Neuronal stem cell (in vitro differentiated cells): ENCODE measurements at regions not wholly inside any gene's neighbourhood (a gene's known extent, or its start where the extent isn't known, plus 50 kb on each side); places are given as distances from the start of the nearest gene placed in this dataset.

ENCODE experiments used
- DNase-seq: peaks from one replicate; pipeline ENCODE4 v3.0.0-alpha.2; 2013; ENCODE audit warnings: low spot score
- H2AFZ ChIP-seq: one replicate; pipeline ENCODE4 v1.6.1; 2013; ENCODE audit warnings: mild to moderate bottlenecking, low read length, inconsistent platforms
- H2AK5ac ChIP-seq: 2 replicates; pipeline ENCODE4 v1.6.1; 2013; ENCODE audit warnings: low read depth, mild to moderate bottlenecking, inconsistent platforms, low read length, moderate library complexity, mixed read lengths
- H2BK120ac ChIP-seq: 2 replicates; pipeline ENCODE4 v1.6.1; 2013; ENCODE audit warnings: low read depth, mild to moderate bottlenecking, inconsistent platforms, low read length, moderate library complexity, mixed read lengths
- H2BK12ac ChIP-seq: one replicate; pipeline ENCODE4 v1.6.1; 2013; ENCODE audit warnings: low read length, inconsistent platforms
- H2BK15ac ChIP-seq: 2 replicates; pipeline ENCODE4 v1.6.1; 2013; ENCODE audit warnings: mild to moderate bottlenecking, low read length, inconsistent platforms, mixed read lengths
- H2BK5ac ChIP-seq: one replicate; pipeline ENCODE4 v1.6.1; 2013; ENCODE audit warnings: inconsistent platforms, mild to moderate bottlenecking, low read length, moderate library complexity
- H3K14ac ChIP-seq: one replicate; pipeline ENCODE4 v1.6.1; 2013; ENCODE audit warnings: low read length, inconsistent platforms
- H3K18ac ChIP-seq: 2 replicates; pipeline ENCODE4 v1.6.1; 2013; ENCODE audit warnings: low read length, inconsistent platforms
- H3K23ac ChIP-seq: 2 replicates; pipeline ENCODE4 v1.6.1; 2013; ENCODE audit warnings: low read depth, mild to moderate bottlenecking, mixed read lengths, low read length, inconsistent platforms; ENCODE audit not compliant: poor library complexity
- H3K27ac ChIP-seq: replicated peaks from 3 replicates; pipeline ENCODE4 v1.5.1; 2013; ENCODE audit warnings: low read length, inconsistent platforms
- H3K27me3 ChIP-seq, 3 experiments: 2 replicates each; pipeline ENCODE4 v1.6.1; 2013; ENCODE audit warnings: low read length in 3 of 3, mild to moderate bottlenecking in 2 of 3, inconsistent platforms in 1 of 3, low read depth in 1 of 3, mixed read lengths in 1 of 3, moderate library complexity in 1 of 3; ENCODE audit not compliant: control insufficient read depth in 3 of 3, insufficient read depth in 3 of 3
- H3K36me3 ChIP-seq, 2 donors: replicated peaks in 1 of 2; 2 replicates each; pipeline ENCODE4 v1.6.1; 2013; ENCODE audit warnings: low read length in 2 of 2; ENCODE audit not compliant: control insufficient read depth in 2 of 2, insufficient read depth in 2 of 2
- H3K4ac ChIP-seq: 2 replicates; pipeline ENCODE4 v1.6.1; 2013; ENCODE audit warnings: inconsistent platforms, mild to moderate bottlenecking, low read length, moderate library complexity
- H3K4me1 ChIP-seq, 2 donors: 1 replicate in 1 of 2; 2 replicates in 1 of 2; pipeline ENCODE4 v1.6.1; 2013; ENCODE audit warnings: low read length in 2 of 2, low read depth in 1 of 2; ENCODE audit not compliant: control insufficient read depth in 2 of 2, insufficient read depth in 1 of 2
- H3K4me2 ChIP-seq: one replicate; pipeline ENCODE4 v1.6.1; 2013; ENCODE audit warnings: mild to moderate bottlenecking, low read length, inconsistent platforms; ENCODE audit not compliant: insufficient read depth, poor library complexity, severe bottlenecking
- H3K4me3 ChIP-seq, 2 donors: 2 replicates each; pipeline ENCODE4 v1.5.1; 2013; ENCODE audit warnings: low read length in 2 of 2, mild to moderate bottlenecking in 2 of 2, inconsistent platforms in 1 of 2, moderate library complexity in 1 of 2
- H3K79me1 ChIP-seq: one replicate; pipeline ENCODE4 v1.6.1; 2013; ENCODE audit warnings: low read depth, mild to moderate bottlenecking, inconsistent platforms, low read length, moderate library complexity
- H3K9ac ChIP-seq: one replicate; pipeline ENCODE4 v1.6.1; 2013; ENCODE audit warnings: mild to moderate bottlenecking, low read depth, low read length, inconsistent platforms; ENCODE audit not compliant: poor library complexity
- H3K9me3 ChIP-seq, 2 donors: replicated peaks in 1 of 2; 2 replicates each; pipeline versions ENCODE3 to v1.6.1; 2013; ENCODE audit warnings: low read length in 2 of 2, mild to moderate bottlenecking in 2 of 2, inconsistent platforms in 1 of 2, low read depth in 1 of 2, mixed read lengths in 1 of 2, moderate library complexity in 1 of 2; ENCODE audit not compliant: control insufficient read depth in 2 of 2, insufficient read depth in 1 of 2
- H4K8ac ChIP-seq: one replicate; pipeline ENCODE4 v1.6.1; 2013; ENCODE audit warnings: low read depth, mild to moderate bottlenecking, inconsistent platforms, low read length, moderate library complexity
- H4K91ac ChIP-seq: one replicate; pipeline ENCODE4 v1.6.1; 2013; ENCODE audit warnings: low read length, low read depth, mild to moderate bottlenecking, inconsistent platforms; ENCODE audit not compliant: poor library complexity
- WGBS, 2 donors: extraction: QIAGEN DNeasy Blood & Tissue Kit; methylation state at CpG; one replicate each; pipeline ENCODE4 v1.1.7; 2013; ENCODE audit warnings: missing lambda C conversion rate in 2 of 2, mixed read lengths in 1 of 2; ENCODE audit not compliant: insufficient read length in 2 of 2, insufficient replicate concordance in 1 of 2; ENCODE audit errors: extremely low coverage in 2 of 2; 5-methylcytosine and 5-hydroxymethylcytosine counted together

- H3K27ac ChIP-seq, result no peak overlapping the region
- H3K9me3 ChIP-seq, result no peaks in the 10 kb centered on the region
- H3K9ac ChIP-seq, result no peak overlapping the region
- H3K14ac ChIP-seq, result no peak overlapping the region
- H3K27me3 ChIP-seq, result no peaks in the 10 kb centered on the region
- no peak overlapping the region for H3K4ac ChIP-seq
- no peaks in the 10 kb centered on the region for H3K36me3 ChIP-seq
- no peak overlapping the region for H3K23ac ChIP-seq
- H3K18ac ChIP-seq, result no peak overlapping the region
- H2BK5ac ChIP-seq, result no peak overlapping the region
- H3K4me3 ChIP-seq, result no peak overlapping the region
- H4K91ac ChIP-seq, result no peak overlapping the region
- no peak overlapping the region for H2AFZ ChIP-seq
- H4K8ac ChIP-seq, result no peak overlapping the region
- no CpG with 5 or more reads among the region's 8 CpGs for WGBS, 2 donors
- DNase-seq, result no peak
- H3K4me2 ChIP-seq, result no peak overlapping the region
- H3K79me1 ChIP-seq, result no peaks in the 10 kb centered on the region
- H2AK5ac ChIP-seq, result no peak overlapping the region
- H3K4me1 ChIP-seq, result no peaks in the 10 kb centered on the region
- no peak overlapping the region for H2BK120ac ChIP-seq
- no peak overlapping the region for H2BK12ac ChIP-seq
- no peak overlapping the region for H2BK15ac ChIP-seq
Measured at GRCh38 chr4:110826656-110827055, 203.8 kb upstream of the PITX2 start.

GRCh38 chr4:110830461-110830860 is 207.6 kb upstream of the PITX2 start:
- no peak overlapping the region for H2AFZ ChIP-seq
- no peak overlapping the region for H3K14ac ChIP-seq
- no peak overlapping the region for H3K4ac ChIP-seq
- H3K23ac ChIP-seq, result no peak overlapping the region
- H3K36me3 ChIP-seq, result no peaks in the 10 kb centered on the region
- no peaks in the 10 kb centered on the region for H3K9me3 ChIP-seq
- no peak overlapping the region for H2BK5ac ChIP-seq
- no peaks in the 10 kb centered on the region for H3K79me1 ChIP-seq
- H3K18ac ChIP-seq, result no peak overlapping the region
- no peak overlapping the region for H4K91ac ChIP-seq
- no peak overlapping the region for H3K4me2 ChIP-seq
- no peak for DNase-seq
- H2AK5ac ChIP-seq, result no peak overlapping the region
- no peaks in the 10 kb centered on the region for H3K27me3 ChIP-seq
- no peak overlapping the region for H2BK12ac ChIP-seq
- H4K8ac ChIP-seq, result no peak overlapping the region
- H3K9ac ChIP-seq, result no peak overlapping the region
- H3K27ac ChIP-seq, result no peak overlapping the region
- no peak overlapping the region for H2BK120ac ChIP-seq
- no peak overlapping the region for H3K4me3 ChIP-seq
- H2BK15ac ChIP-seq, result no peak overlapping the region
- WGBS, 2 donors, result no CpG with 5 or more reads among the region's 2 CpGs
- no peaks in the 10 kb centered on the region for H3K4me1 ChIP-seq

DNA sequence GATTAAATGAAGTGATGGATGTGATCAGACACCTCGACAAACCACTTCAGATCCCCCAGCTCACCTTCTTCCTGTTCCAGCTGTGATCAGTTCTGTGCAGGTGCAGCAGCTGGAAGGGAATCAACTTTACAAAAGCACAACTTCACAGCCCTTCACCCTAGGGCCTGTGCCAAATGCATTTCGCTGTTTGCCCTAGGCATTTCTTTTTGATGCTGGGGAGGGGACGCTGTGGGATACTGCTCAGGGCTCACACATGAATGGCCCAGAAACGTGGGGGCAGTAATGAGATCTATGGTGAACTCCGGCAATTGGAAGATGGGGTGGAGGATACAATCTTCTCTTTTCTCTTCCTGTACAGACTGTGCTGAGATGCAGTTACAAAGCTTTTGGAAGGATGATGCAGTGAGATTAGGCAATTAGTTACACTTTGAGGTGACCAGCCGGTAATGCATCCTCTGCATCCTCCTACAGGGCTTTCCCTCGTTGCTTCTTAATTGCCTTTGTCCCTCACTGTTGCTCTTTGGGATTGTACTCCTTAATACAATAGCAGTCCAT is 215.1 kb upstream of the PITX2 start:
- H3K4me2 ChIP-seq, result no peak overlapping the region
- H2BK120ac ChIP-seq, result no peak overlapping the region
- no peak overlapping the region for H2AK5ac ChIP-seq
- no peak overlapping the region for H4K91ac ChIP-seq
- H3K79me1 ChIP-seq, result no peaks in the 10 kb centered on the region
- H2AFZ ChIP-seq, result no peak overlapping the region
- no peak overlapping the region for H2BK5ac ChIP-seq
- no peaks in the 10 kb centered on the region for H3K36me3 ChIP-seq
- H3K4me3 ChIP-seq, result no peak overlapping the region
- no peak overlapping the region for H3K23ac ChIP-seq
- H3K9ac ChIP-seq, result no peak overlapping the region
- H3K9me3 ChIP-seq, result no peaks in the 10 kb centered on the region
- no peak for DNase-seq
- no peak overlapping the region for H3K27ac ChIP-seq
- no peak overlapping the region for H3K4ac ChIP-seq
- WGBS, 2 donors, result no CpG with 5 or more reads among the region's 7 CpGs
- H3K4me1 ChIP-seq, result peaks cover 0 to 3% of the 10 kb centered on the region in 2 donors
- no peak overlapping the region for H2BK12ac ChIP-seq
- H3K14ac ChIP-seq, result no peak overlapping the region
- H3K18ac ChIP-seq, result no peak overlapping the region
- H4K8ac ChIP-seq, result no peak overlapping the region
- no peak overlapping the region for H2BK15ac ChIP-seq
- H3K27me3 ChIP-seq, result no peaks in the 10 kb centered on the region

GRCh38 chr4:110840221-110840654 is 217.4 kb upstream of the PITX2 start:
- H4K8ac ChIP-seq, result no peak overlapping the region
- no peak overlapping the region for H2BK120ac ChIP-seq
- H2BK12ac ChIP-seq, result no peak overlapping the region
- no peak overlapping the region for H3K18ac ChIP-seq
- H2BK5ac ChIP-seq, result no peak overlapping the region
- H2BK15ac ChIP-seq, result no peak overlapping the region
- no peak overlapping the region for H3K4ac ChIP-seq
- H3K4me2 ChIP-seq, result no peak overlapping the region
- no peak overlapping the region for H3K23ac ChIP-seq
- peaks cover 0 to 3% of the 10 kb centered on the region in 2 donors for H3K4me1 ChIP-seq
- no peak overlapping the region for H3K9ac ChIP-seq
- DNase-seq, result no peak
- H2AK5ac ChIP-seq, result no peak overlapping the region
- H4K91ac ChIP-seq, result no peak overlapping the region
- no peak overlapping the region for H2AFZ ChIP-seq
- no peaks in the 10 kb centered on the region for H3K9me3 ChIP-seq
- H3K79me1 ChIP-seq, result no peaks in the 10 kb centered on the region
- H3K14ac ChIP-seq, result no peak overlapping the region
- H3K27me3 ChIP-seq, result no peaks in the 10 kb centered on the region
- no CpG with 5 or more reads among the region's 2 CpGs for WGBS, 2 donors
- H3K4me3 ChIP-seq, result no peak overlapping the region
- no peak overlapping the region for H3K27ac ChIP-seq
- no peaks in the 10 kb centered on the region for H3K36me3 ChIP-seq
